Hepatocyte (in vitro differentiated cells): ENCODE measurements at regions not wholly inside any gene's neighbourhood (a gene's known extent, or its start where the extent isn't known, plus 50 kb on each side); places are given as distances from the start of the nearest gene placed in this dataset.

Experiments used
- DNase-seq: peaks from one replicate; pipeline ENCODE4 v3.0.0-alpha.2; 2016; ENCODE audit warnings: low spot score
- H2AFZ ChIP-seq: fragments of 200-600 bp; sonication (generic); 2 replicates; pipeline ENCODE4 v1.6.0; 2016; ENCODE audit warnings: antibody characterized with exemption, mild to moderate bottlenecking
- H3K27ac ChIP-seq: fragments of 200-600 bp; sonication (generic); 2 replicates; pipeline ENCODE4 v1.5.1; 2016; ENCODE audit warnings: mild to moderate bottlenecking
- H3K27me3 ChIP-seq: fragments of 200-600 bp; sonication (generic); 2 replicates; pipeline ENCODE4 v1.6.1; 2016
- H3K36me3 ChIP-seq: fragments of 200-600 bp; sonication (generic); replicated peaks from 2 replicates; pipeline ENCODE4 v1.5.1; 2016; ENCODE audit warnings: low read depth; ENCODE audit not compliant: insufficient read depth
- H3K4me1 ChIP-seq: fragments of 200-600 bp; sonication (generic); 2 replicates; pipeline ENCODE4 v1.5.1; 2016; ENCODE audit warnings: mild to moderate bottlenecking, moderate library complexity; ENCODE audit not compliant: insufficient read depth
- H3K4me2 ChIP-seq: fragments of 200-600 bp; sonication (generic); 2 replicates; pipeline ENCODE4 v1.6.0; 2016
- H3K4me3 ChIP-seq: fragments of 200-600 bp; sonication (generic); 2 replicates; pipeline ENCODE4 v1.5.1; 2016; ENCODE audit warnings: mild to moderate bottlenecking
- H3K79me2 ChIP-seq: fragments of 200-600 bp; sonication (generic); 2 replicates; pipeline ENCODE4 v1.6.0; 2017; ENCODE audit warnings: mild to moderate bottlenecking
- H3K9me2 ChIP-seq: fragments of 200-600 bp; sonication (generic); replicated peaks from 2 replicates; pipeline ENCODE4 v1.6.0; 2017; ENCODE audit warnings: mild to moderate bottlenecking; ENCODE audit not compliant: insufficient read depth
- H3K9me3 ChIP-seq: fragments of 200-600 bp; sonication (generic); 2 replicates; pipeline ENCODE4 v1.5.1; 2016; ENCODE audit warnings: low read depth, mild to moderate bottlenecking
- H4K20me1 ChIP-seq: fragments of 200-600 bp; sonication (generic); 2 replicates; pipeline ENCODE4 v1.6.0; 2016; ENCODE audit warnings: mild to moderate bottlenecking; ENCODE audit not compliant: insufficient read depth, poor library complexity, severe bottlenecking
- CTCF ChIP-seq: fragments of 200-600 bp; sonication (generic); IDR thresholded peaks from 2 replicates; pipeline ENCODE4 v1.5.1; 2016; ENCODE audit warnings: antibody characterized with exemption, mild to moderate bottlenecking; ENCODE audit not compliant: poor library complexity
- EZH2 ChIP-seq: fragments of 200-600 bp; sonication (generic); IDR thresholded peaks from 2 replicates; pipeline ENCODE4 v1.6.1; 2016; ENCODE audit warnings: antibody characterized with exemption, mild to moderate bottlenecking, borderline replicate concordance
- EZH2phosphoT487 ChIP-seq: fragments of 200-600 bp; sonication (generic); IDR thresholded peaks from one replicate; pipeline ENCODE4 v1.6.1; 2018; ENCODE audit warnings: antibody characterized with exemption, mild to moderate bottlenecking, low read depth, moderate library complexity; ENCODE audit not compliant: unreplicated experiment, severe bottlenecking
- WGBS: methylation state at CpG from one replicate; pipeline ENCODE4 v1.1.6; 2016; ENCODE audit warnings: low lambda C conversion rate; ENCODE audit errors: missing lambda C conversion rate; 5-methylcytosine and 5-hydroxymethylcytosine counted together

GRCh38 chr4:17265653-17266052 is 246.2 kb downstream of the QDPR start:
- H3K4me2 ChIP-seq = no peak overlapping the region
- H3K27me3 ChIP-seq = no peaks in the 10 kb centered on the region
- H3K9me3 ChIP-seq = no peaks in the 10 kb centered on the region
- no peaks in the 10 kb centered on the region for H3K36me3 ChIP-seq
- H3K79me2 ChIP-seq = no peaks in the 10 kb centered on the region
- TF ChIP-seq EZH2 = no peak
- TF ChIP-seq CTCF = no peak
- no peak for TF ChIP-seq EZH2phosphoT487
- WGBS = 92% methylated on average over 4 of the region's 4 CpGs
- no peak overlapping the region for H3K4me3 ChIP-seq
- H4K20me1 ChIP-seq = no peaks in the 10 kb centered on the region
- no peak overlapping the region for H2AFZ ChIP-seq
- no peaks in the 10 kb centered on the region for H3K9me2 ChIP-seq
- no peak overlapping the region for H3K27ac ChIP-seq
- DNase-seq = no peak
- no peaks in the 10 kb centered on the region for H3K4me1 ChIP-seq

- Histone ChIP-seq H3K36me3 (no peaks in the 10 kb centered on the region), H3K9me2 (no peaks in the 10 kb centered on the region), H3K79me2 (no peaks in the 10 kb centered on the region), H3K4me2 (no peak overlapping the region), H3K4me1 (no peaks in the 10 kb centered on the region), H2AFZ (no peak overlapping the region), H3K9me3 (no peaks in the 10 kb centered on the region), H3K4me3 (no peak overlapping the region), H3K27ac (no peak overlapping the region), H4K20me1 (no peaks in the 10 kb centered on the region), H3K27me3 (no peaks in the 10 kb centered on the region)
- no peak for TF ChIP-seq EZH2phosphoT487
- TF ChIP-seq EZH2 = no peak
- no peak for TF ChIP-seq CTCF
- WGBS = 81% methylated on average over 2 of the region's 2 CpGs
- no peak for DNase-seq
These were observed 246.8 kb downstream of the QDPR start for GRCh38 chr4:17265139-17265538.

- TF ChIP-seq EZH2 (no peak), CTCF (no peak), EZH2phosphoT487 (no peak)
- Histone ChIP-seq H4K20me1 (no peaks in the 10 kb centered on the region), H3K79me2 (no peaks in the 10 kb centered on the region), H3K27ac (no peak overlapping the region), H2AFZ (no peak overlapping the region), H3K4me2 (no peak overlapping the region), H3K36me3 (no peaks in the 10 kb centered on the region), H3K9me2 (no peaks in the 10 kb centered on the region), H3K9me3 (no peaks in the 10 kb centered on the region), H3K4me1 (no peaks in the 10 kb centered on the region), H3K4me3 (no peak overlapping the region), H3K27me3 (no peaks in the 10 kb centered on the region)
- WGBS = 77% methylated on average over 4 of the region's 4 CpGs
- no peak for DNase-seq
These were observed 251.6 kb downstream of the QDPR start for GRCh38 chr4:17260166-17260907.
